OCI-LY1 (cell line): ENCODE measurements at regions not wholly inside any gene's neighbourhood (a gene's known extent, or its start where the extent isn't known, plus 50 kb on each side); places are given as distances from the start of the nearest gene placed in this dataset.
"Not testable (repeated sequence)": the region's sequence is repeated elsewhere in the genome, so short reads cannot be mapped to it uniquely, and the experiment has no call there.

ENCODE experiments used
- H2AFZ ChIP-seq: fragments of 200-600 bp; sonication (generic), shearing (Covaris generic); 2 replicates; pipeline ENCODE4 v1.6.0; 2014; ENCODE audit warnings: antibody characterized with exemption, mild to moderate bottlenecking, low read length
- H3F3A ChIP-seq: fragments of 200-600 bp; sonication (generic), shearing (Covaris generic); 2 replicates; pipeline ENCODE4 v1.6.0; 2014; ENCODE audit warnings: mild to moderate bottlenecking, antibody characterized with exemption, low read length, moderate library complexity; ENCODE audit not compliant: insufficient read depth
- H3K27ac ChIP-seq: fragments of 200-600 bp; sonication (generic); 2 replicates; pipeline ENCODE4 v1.5.1; 2014; ENCODE audit warnings: low read length, mixed run types, mild to moderate bottlenecking, low read depth; ENCODE audit not compliant: poor library complexity, severe bottlenecking
- H3K27me3 ChIP-seq: fragments of 200-600 bp; sonication (generic); 2 replicates; pipeline ENCODE4 v1.6.0; 2014; ENCODE audit warnings: antibody characterized with exemption, mild to moderate bottlenecking, low read length, moderate library complexity; ENCODE audit not compliant: insufficient read depth
- H3K36me3 ChIP-seq: fragments of 200-600 bp; sonication (generic); 2 replicates; pipeline ENCODE4 v1.6.1; 2014; ENCODE audit warnings: mild to moderate bottlenecking, antibody characterized with exemption, low read length, moderate library complexity, mixed read lengths; ENCODE audit not compliant: insufficient read depth
- H3K4me1 ChIP-seq: fragments of 200-600 bp; sonication (generic); 2 replicates; pipeline ENCODE4 v1.5.1; 2014; ENCODE audit warnings: mild to moderate bottlenecking, low read length, moderate library complexity; ENCODE audit not compliant: insufficient read depth, severe bottlenecking
- H3K4me2 ChIP-seq: fragments of 200-600 bp; sonication (generic), shearing (Covaris generic); 2 replicates; pipeline ENCODE4 v1.6.1; 2014; ENCODE audit warnings: low read length
- H3K4me3 ChIP-seq: fragments of 200-600 bp; sonication (generic); 2 replicates; pipeline ENCODE4 v1.5.1; 2014; ENCODE audit warnings: low read length, low read depth, mild to moderate bottlenecking, mixed read lengths; ENCODE audit not compliant: poor library complexity, severe bottlenecking
- H3K79me2 ChIP-seq: fragments of 200-600 bp; shearing (Covaris generic); 2 replicates; pipeline ENCODE4 v1.6.1; 2016; ENCODE audit warnings: mixed run types, low read length, mixed read lengths; ENCODE audit not compliant: insufficient read depth
- H3K9ac ChIP-seq: fragments of 200-600 bp; sonication (generic), shearing (Covaris generic); 2 replicates; pipeline ENCODE4 v1.6.1; 2014; ENCODE audit warnings: mild to moderate bottlenecking, low read length, mixed read lengths
- H3K9me2 ChIP-seq: fragments of 200-600 bp; sonication (generic), shearing (Covaris generic); 2 replicates; pipeline ENCODE4 v1.6.1; 2014; ENCODE audit warnings: low read depth, mild to moderate bottlenecking, low read length, mixed read lengths
- H3K9me3 ChIP-seq: fragments of 200-600 bp; shearing (Covaris generic); 2 replicates; pipeline ENCODE4 v1.6.1; 2014; ENCODE audit warnings: low read length, mixed read lengths
- H4K20me1 ChIP-seq: fragments of 200-600 bp; sonication (generic), shearing (Covaris generic); 2 replicates; pipeline ENCODE4 v1.6.0; 2016; ENCODE audit warnings: mild to moderate bottlenecking, low read length; ENCODE audit not compliant: insufficient read depth
- EZH2 ChIP-seq: fragments of 200-600 bp; sonication (generic), shearing (Covaris generic); IDR thresholded peaks from 2 replicates; pipeline ENCODE4 v1.8.0; 2017; ENCODE audit warnings: borderline replicate concordance, mixed run types, mild to moderate bottlenecking, antibody characterized with exemption, low read length, moderate library complexity, mixed read lengths
- TF ChIP-seq, protein P1 (sequence below): fragments of 200-600 bp; sonication (generic), shearing (Covaris generic); IDR thresholded peaks from 2 replicates; pipeline ENCODE4 v1.5.1; 2017; ENCODE audit warnings: mild to moderate bottlenecking, antibody characterized with exemption, low read length, moderate library complexity, mixed read lengths

- Histone ChIP-seq H3K27ac (no peak overlapping the region), H3K9me2 (no peaks in the 10 kb centered on the region), H3K4me1 (no peaks in the 10 kb centered on the region), H3K4me2 (no peak overlapping the region), H3K27me3 (no peaks in the 10 kb centered on the region), H3F3A (no peaks in the 10 kb centered on the region), H3K4me3 (no peak overlapping the region), H3K79me2 (no peaks in the 10 kb centered on the region), H3K36me3 (no peaks in the 10 kb centered on the region), H4K20me1 (no peaks in the 10 kb centered on the region), H2AFZ (no peak overlapping the region), H3K9ac (no peak overlapping the region), H3K9me3 (no peaks in the 10 kb centered on the region)
- TF ChIP-seq, protein P1, sequence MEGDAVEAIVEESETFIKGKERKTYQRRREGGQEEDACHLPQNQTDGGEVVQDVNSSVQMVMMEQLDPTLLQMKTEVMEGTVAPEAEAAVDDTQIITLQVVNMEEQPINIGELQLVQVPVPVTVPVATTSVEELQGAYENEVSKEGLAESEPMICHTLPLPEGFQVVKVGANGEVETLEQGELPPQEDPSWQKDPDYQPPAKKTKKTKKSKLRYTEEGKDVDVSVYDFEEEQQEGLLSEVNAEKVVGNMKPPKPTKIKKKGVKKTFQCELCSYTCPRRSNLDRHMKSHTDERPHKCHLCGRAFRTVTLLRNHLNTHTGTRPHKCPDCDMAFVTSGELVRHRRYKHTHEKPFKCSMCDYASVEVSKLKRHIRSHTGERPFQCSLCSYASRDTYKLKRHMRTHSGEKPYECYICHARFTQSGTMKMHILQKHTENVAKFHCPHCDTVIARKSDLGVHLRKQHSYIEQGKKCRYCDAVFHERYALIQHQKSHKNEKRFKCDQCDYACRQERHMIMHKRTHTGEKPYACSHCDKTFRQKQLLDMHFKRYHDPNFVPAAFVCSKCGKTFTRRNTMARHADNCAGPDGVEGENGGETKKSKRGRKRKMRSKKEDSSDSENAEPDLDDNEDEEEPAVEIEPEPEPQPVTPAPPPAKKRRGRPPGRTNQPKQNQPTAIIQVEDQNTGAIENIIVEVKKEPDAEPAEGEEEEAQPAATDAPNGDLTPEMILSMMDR = no peak
- no peak for TF ChIP-seq EZH2
Observed at GRCh38 chr3:177652556-177653291, 455.4 kb upstream of the TBL1XR1 start.

DNA sequence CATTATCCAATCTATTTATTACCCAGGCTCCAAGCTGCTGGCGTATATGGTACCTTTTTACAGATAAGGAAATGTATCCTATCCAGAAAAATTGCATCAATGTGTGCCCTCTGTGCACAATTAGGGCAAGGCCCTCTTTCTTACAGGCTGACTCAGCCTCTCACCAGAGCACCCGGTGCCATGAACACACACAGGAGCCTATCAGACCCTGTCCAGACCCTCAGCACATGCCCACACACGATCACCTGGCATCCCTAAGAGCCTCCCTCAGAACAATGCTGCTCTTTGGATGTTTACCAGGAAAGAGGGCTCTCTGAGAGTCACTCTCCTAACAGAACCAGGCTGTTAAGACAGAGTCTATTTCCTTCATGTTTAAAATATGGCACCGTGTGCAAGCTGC, 460.0 kb upstream of the TBL1XR1 start:
- TF ChIP-seq EZH2 = no peak
- TF ChIP-seq, protein P1 = no peak
- Histone ChIP-seq H3K4me1 (no peaks in the 10 kb centered on the region), H3K79me2 (no peaks in the 10 kb centered on the region)

GRCh38 chr3:177658354-177658753, 461.1 kb upstream of the TBL1XR1 start:
- TF ChIP-seq, protein P1 = no peak
- no peak for TF ChIP-seq EZH2
- Histone ChIP-seq H3K9me3 (no peaks in the 10 kb centered on the region), H3K4me2 (no peak overlapping the region), H3K27ac (no peak overlapping the region), H3K9me2 (no peaks in the 10 kb centered on the region), H4K20me1 (no peaks in the 10 kb centered on the region), H3K27me3 (no peaks in the 10 kb centered on the region), H3K36me3 (no peaks in the 10 kb centered on the region), H3F3A (no peaks in the 10 kb centered on the region), H3K9ac (no peak overlapping the region), H3K79me2 (no peaks in the 10 kb centered on the region), H3K4me3 (no peak overlapping the region), H2AFZ (no peak overlapping the region), H3K4me1 (no peaks in the 10 kb centered on the region)

More for the DNA sequence above, 460.0 kb upstream of the TBL1XR1 start:
- no peaks in the 10 kb centered on the region for H4K20me1 ChIP-seq
- H3K27me3 ChIP-seq = no peaks in the 10 kb centered on the region
- H3K27ac ChIP-seq = no peak overlapping the region
- H3K9me3 ChIP-seq = no peaks in the 10 kb centered on the region
- no peaks in the 10 kb centered on the region for H3K9me2 ChIP-seq
- H2AFZ ChIP-seq = no peak overlapping the region
- no peaks in the 10 kb centered on the region for H3K36me3 ChIP-seq
- no peak overlapping the region for H3K9ac ChIP-seq
- H3K4me3 ChIP-seq = no peak overlapping the region
- no peak overlapping the region for H3K4me2 ChIP-seq
- H3F3A ChIP-seq = no peaks in the 10 kb centered on the region

GRCh38 chr3:177664380-177665103, 467.3 kb upstream of the TBL1XR1 start:
- H3K4me2 ChIP-seq, H3K9me2 ChIP-seq, H3K36me3 ChIP-seq, H3F3A ChIP-seq, H3K4me1 ChIP-seq, H2AFZ ChIP-seq, H3K4me3 ChIP-seq, H3K9ac ChIP-seq, H3K9me3 ChIP-seq, H3K27me3 ChIP-seq, H3K79me2 ChIP-seq, H3K27ac ChIP-seq, H4K20me1 ChIP-seq: not testable (repeated sequence)
